RKO (cell line): ENCODE measurements at regions not wholly inside any gene's neighbourhood (a gene's known extent, or its start where the extent isn't known, plus 50 kb on each side); places are given as distances from the start of the nearest gene placed in this dataset.
"Not testable (repeated sequence)": the region's sequence is repeated elsewhere in the genome, so short reads cannot be mapped to it uniquely, and the experiment has no call there.

ENCODE experiments used
- DNase-seq: peaks from one replicate; pipeline ENCODE4 v3.0.0-alpha.2; 2016; ENCODE audit warnings: low spot score

GRCh38 chr22:49015993-49016908, 811.4 kb downstream of the BRD1 start:
- DNase-seq = no peak

DNA sequence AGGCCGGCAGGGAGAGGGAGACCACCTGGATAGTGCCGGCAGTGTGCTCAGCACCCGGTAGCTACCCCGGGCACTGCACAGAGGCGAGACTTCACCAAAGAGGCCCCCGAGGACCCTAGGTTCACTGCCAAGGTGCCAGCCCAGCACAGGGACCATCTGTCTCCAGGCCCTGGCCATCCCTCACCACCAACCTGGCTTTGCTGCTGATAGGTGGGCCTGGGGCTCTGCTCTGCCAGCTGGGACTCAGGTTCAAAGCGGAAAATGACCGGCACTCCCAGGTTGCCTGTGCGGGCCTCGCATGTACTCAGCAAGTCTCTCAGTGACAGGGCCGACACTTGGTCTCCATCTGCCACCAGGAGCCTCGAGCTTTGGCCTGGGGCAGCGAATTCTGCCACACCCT, 812.2 kb downstream of the BRD1 start:
- no peak for DNase-seq

GRCh38 chr22:49014227-49015201, 813.2 kb downstream of the BRD1 start:
- no peak for DNase-seq

DNA sequence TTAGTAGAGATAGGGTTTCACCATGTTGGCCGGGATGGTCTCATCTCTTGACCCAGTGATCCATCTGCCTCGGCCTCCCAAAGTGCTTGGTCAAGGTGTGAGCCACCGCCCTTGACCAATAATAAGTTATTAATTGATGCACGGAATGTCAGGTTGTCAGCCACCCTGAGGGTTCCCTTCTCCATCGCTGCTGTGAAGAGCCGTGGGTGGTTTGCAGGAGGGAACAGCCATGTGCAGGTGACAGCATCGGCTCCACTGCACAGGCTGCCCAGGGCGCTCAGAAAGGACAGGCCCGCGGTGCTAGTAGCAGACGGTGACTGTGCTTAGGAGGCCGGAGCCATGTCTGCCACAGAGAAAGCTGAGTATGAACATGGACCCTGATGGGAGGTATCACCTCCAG, 814.0 kb downstream of the BRD1 start:
- DNase-seq = no peak

DNA sequence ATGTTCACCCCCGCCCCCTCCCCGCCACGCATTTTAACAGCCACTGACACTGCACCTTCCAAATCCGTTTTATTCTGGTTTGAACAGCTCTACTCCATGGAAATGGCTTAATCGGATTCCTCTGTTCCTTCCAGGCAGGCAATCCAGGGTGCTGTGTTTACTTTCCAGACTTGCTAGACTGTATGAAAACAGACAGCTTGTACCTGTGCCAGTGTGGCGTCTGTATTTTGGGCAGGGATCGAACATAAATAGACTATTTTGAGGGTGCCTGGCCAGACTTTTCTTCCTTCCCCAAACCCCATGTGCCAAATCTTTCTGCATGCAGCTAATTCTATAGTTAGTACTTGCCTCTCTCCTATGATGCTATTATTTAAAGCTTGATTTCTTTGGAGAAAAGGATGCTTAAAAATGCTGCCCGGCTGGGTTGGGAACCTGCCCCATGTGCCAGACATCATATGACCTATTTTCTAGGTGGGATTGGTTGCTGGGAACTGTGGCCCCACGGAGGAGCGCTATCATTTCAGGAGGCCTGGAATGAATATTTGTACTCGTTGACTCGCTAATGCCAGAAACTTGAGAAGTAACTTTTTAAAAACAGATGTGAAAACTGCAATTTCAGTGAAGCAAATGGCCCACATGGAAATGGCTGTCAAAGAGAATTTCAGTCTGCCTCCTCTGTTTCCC, 814.8 kb downstream of the BRD1 start:
- no peak for DNase-seq

- no peak for DNase-seq
Observed at GRCh38 chr22:49011769-49012648, 815.7 kb downstream of the BRD1 start.

DNA sequence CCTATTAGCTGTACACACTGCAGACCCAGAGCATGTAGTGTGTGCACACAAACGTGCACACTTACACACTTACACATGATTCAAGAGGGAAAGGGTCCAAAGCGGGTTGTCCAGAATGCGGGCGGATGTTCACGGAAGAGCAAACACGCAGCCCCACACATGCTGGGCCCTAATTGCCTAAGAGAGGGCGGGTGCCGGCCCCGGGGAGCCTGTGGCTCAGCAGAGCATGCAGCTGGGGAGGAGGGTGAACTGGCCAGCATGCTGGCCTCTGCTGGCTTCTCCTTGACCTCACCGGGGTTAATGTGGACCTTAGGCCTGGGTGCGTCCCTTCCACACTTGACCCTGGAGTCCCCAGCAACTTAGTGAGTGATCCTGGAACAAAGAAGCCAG, 816.3 kb downstream of the BRD1 start:
- DNase-seq = no peak

- no peak for DNase-seq
Observed at GRCh38 chr22:49010901-49011300, 816.8 kb downstream of the BRD1 start.

DNA sequence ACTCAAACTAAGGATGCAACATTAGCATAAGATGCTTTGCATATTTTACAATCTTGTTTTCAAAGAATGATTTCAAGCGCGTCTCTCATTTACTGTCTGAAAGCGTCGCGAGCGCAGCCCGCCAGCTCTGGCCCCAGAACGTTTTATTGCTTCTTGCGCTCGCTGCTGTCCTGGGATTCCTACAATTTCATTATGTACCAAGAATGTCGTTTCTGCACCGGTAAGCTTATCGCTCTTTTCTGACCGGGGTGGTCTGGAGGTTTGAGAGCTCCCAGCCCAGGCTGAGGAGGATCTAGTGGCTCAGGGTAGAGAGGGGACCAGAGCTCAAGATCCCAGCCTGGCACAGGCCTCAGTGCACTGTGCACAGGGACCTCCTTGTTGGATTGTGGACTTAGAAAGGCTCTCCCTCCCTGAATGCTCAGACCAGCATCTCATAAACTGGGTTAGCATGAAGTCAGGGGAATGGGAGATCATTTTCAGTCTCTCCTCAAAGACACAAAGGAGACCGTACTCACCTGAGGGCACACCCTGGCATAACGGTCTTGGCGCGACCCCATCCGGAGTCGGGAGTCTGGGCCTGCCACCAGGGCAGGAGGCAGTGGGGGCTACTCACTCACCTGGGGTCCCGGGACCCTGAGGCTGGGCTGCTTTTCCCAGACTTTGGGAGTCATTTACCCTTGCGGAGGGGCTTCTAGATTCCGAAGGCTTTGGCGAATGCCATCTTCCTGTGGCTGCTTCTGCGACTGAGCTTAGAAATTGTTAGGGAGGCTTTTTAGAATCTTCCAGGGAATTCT, 817.4 kb downstream of the BRD1 start:
- DNase-seq = no peak

- DNase-seq = no peak
Observed at GRCh38 chr22:49009359-49010063, 818.2 kb downstream of the BRD1 start.

DNA sequence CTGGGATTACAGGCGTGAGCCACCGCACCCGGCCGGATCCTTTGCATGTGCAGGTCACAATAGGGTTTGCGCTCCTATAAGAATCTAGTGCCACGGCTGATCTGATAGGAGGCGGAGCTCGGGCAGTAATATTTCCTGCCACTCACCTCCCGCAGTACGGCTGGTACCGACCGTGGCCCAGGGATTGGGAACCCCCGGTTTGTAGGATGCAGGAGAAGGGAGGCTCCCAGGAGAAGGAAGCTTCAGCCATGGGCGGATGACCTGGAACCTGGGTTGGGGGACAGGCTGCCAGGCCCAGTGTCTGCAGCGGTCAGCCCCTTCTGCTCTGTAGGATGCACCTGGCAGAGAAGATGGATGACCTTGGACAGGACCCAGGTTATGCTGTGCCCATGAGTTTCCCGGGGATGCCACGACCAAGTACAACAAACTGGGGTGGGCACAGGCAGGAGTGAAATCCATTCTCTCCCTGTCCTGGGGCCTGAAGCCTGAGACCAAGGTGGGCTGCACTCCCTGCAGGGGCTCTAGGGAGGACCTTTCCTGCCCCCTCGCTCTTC, 818.9 kb downstream of the BRD1 start:
- DNase-seq = no peak

DNA sequence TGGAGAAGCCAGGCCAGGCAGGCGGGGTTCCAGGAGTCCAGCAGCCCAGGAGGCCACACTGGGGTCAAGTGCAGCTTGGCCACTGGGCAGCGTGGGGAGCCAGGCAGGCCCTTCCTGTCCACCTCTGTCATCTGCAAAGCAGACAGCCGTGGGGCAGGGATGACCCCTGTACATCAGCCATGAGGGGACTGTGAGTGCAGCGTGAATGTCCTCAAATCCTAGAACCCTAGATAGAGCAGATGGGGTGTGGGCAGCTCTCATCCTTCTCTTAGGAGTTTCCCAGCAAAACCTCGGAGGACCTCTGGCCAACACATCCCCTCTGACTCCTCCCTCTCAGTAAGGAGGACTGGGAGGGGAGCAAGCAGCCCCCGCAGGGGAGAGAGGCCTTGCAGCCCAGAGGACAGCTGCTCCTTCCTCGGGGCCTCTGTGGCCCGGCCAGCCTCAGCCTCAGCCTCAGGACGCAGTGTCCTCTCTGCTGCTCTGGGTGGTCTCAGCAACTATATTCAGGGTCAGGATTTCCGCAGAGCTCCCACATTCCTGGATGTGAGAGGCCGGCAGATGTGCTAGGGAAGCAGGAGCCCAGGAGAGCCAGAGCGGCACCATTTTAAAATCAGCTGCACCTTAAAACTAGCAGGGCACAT, 820.5 kb downstream of the BRD1 start:
- DNase-seq = no peak

- DNase-seq = no peak
Observed at GRCh38 chr22:49006207-49007012, 821.3 kb downstream of the BRD1 start.

DNA sequence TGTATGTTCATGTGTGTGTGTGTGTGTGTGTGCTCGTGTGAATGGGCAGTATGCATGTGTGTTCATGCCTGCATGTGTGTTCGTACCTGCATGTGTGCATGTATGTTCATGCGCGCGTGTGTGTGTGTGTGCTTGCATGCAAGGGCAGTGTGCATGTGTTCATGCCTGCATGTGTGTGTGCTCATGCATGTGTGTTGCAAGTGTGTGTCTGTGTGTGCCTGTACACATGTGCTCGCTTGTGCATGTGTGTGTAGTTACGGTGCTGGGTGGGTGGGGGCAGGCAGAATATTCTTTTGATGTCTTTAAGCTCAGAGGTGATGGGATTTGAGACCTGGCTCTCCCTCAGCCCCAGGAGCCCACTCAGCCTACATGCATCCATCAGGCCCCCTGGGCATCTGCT, 822.1 kb downstream of the BRD1 start:
- DNase-seq = no peak

DNA sequence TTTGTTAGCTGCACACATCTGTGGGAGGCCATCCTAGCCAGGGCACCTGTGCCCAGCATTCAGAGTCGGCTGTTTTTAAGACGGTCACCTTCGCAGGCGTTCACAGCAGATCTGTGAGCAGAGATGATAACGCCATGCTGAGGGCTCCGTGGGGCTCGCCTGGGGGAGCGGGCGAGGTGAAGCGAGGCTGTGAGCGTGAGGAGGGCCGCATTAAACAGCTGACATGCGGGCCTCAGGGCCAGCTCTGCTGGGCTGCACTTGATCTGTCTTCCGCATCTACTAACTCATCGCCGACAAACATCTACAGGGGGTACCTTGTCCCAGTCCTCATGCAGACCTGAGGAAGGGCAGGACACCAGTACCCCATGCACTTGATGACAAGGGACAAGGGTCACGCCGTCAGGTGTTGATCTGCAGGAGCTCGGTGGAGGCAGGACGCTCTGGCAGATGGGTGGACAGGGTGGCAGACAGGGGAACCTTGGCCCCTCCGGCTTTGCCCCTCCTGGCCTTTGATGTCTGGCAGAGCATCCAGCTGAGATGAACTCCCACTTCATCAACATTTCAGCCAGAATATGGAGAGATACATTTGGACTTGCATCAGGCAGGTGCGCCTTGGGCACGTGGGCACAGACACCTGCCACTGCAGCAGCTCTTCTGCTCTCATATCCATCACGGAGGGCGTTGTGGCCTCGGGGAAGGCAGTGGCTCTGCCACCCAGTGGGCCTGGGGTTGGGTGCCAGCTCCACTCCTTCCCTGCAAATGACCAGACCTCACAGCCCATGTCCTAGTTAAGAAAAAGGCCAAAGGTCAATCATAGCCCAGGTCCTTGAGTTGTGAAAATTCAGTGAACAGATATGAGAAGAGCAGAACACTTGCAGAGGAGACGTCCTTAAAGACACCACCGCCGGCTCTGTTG, 822.9 kb downstream of the BRD1 start:
- no peak for DNase-seq

DNA sequence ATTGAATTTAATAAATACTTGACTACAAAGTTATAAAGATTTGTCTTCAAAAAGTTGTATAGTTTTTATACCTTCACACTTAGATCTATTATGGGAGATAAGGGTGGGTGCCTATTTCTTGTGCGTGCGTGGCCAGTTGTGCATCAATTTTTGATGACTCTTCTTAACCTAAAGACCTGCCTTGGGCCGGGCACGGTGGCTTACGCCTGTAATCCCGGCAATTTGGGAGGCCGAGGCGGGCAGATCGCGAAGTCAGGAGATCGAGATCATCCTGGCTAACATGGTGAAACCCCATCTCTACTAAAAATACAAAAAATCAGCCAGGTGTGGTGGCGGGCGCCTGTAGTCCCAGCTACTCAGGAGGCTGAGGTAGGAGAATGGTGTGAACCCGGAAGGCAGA, 830.1 kb downstream of the BRD1 start:
- DNase-seq = not testable (repeated sequence)

DNA sequence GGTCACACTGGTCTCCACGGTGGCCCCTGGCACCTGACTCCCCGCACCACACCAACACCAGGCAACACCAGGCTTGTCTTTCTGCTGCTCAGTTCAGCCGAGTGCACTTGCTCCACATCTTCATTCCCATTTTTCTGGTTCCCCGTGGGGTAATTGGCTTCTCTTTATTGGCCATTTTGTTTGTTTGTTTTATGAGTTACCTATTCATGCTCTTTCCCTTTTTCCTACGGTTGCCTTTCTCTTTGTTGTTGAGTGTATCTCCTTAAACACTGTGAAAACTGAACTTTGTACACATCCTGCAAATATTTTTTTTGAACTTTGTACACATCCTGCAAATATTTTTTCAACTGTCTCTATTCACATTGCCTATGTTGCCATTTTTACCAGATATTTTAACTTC, 834.0 kb downstream of the BRD1 start:
- DNase-seq = no peak
